A549 (cell line): ENCODE measurements at regions not wholly inside any gene's neighbourhood (a gene's known extent, or its start where the extent isn't known, plus 50 kb on each side); places are given as distances from the start of the nearest gene placed in this dataset.

Experiments
- EP300 ChIP-seq, 2 experiments: fragments of >200 bp; sonication (Bioruptor Twin); formaldehyde crosslinking; IDR thresholded peaks; 2 replicates in 1 of 2; 3 replicates in 1 of 2; pipeline ENCODE4 v1.6.1; 2016 to 2017
- JUN ChIP-seq, 2 experiments: fragments of >200 bp; sonication (Bioruptor Twin); formaldehyde crosslinking; IDR thresholded peaks; 2 replicates in 1 of 2; 3 replicates in 1 of 2; pipeline ENCODE4 v1.6.1; 2016 to 2017
- JUNB ChIP-seq: fragments of >200 bp; sonication (Bioruptor Twin); formaldehyde crosslinking; IDR thresholded peaks from 2 replicates; pipeline ENCODE4 v1.6.1; 2016
- KDM1A ChIP-seq: fragments of 200-600 bp; sonication (generic); IDR thresholded peaks from 2 replicates; pipeline ENCODE4 v1.6.1; 2016; ENCODE audit warnings: low read depth, mild to moderate bottlenecking
- NR3C1 ChIP-seq: fragments of >200 bp; sonication (Bioruptor Twin); formaldehyde crosslinking; IDR thresholded peaks from 3 replicates; pipeline ENCODE4 v1.6.1; 2017
- POLR2A ChIP-seq: IDR thresholded peaks from 2 replicates; pipeline ENCODE4 v1.6.1; 2012; ENCODE audit warnings: mild to moderate bottlenecking, low read length
- POLR2AphosphoS2 ChIP-seq: conservative IDR thresholded peaks from 2 replicates; pipeline ENCODE4 v1.6.1; 2012; ENCODE audit warnings: low read length, improper control_type of control experiment, inconsistent platforms

- no peak for TF ChIP-seq KDM1A
- TF ChIP-seq JUN (IDR thresholded peaks at IDR 0.05): no peak
- no peak for TF ChIP-seq POLR2A
- TF ChIP-seq JUNB: no peak
- no peak for TF ChIP-seq POLR2AphosphoS2
- TF ChIP-seq NR3C1: no peak
- no peak for TF ChIP-seq EP300 (IDR thresholded peaks at IDR 0.05)
These were observed 362.4 kb upstream of the RIOK2 start for GRCh38 chr5:97545446-97545845.
